ENCODE measurements at regions not wholly inside any gene's neighbourhood (a gene's known extent, or its start where the extent isn't known, plus 50 kb on each side); places are given as distances from the start of the nearest gene placed in this dataset.

GRCh38 chr11:38254913-38255312, 1656.9 kb upstream of the RAG2 start:
- DNase-seq (ENCODE audit: low spot score) = no peak
- Mint-ChIP-seq H3K27ac (no peak overlapping the region), H3K4me3 (no peak overlapping the region), H3K27me3 (ENCODE audit: low read depth) (peaks cover 3% of the 10 kb centered on the region), H3K36me3 (peaks cover 35% of the 10 kb centered on the region), H3K9me3 (peaks cover 59% of the 10 kb centered on the region), H3K4me1 (peaks cover 3% of the 10 kb centered on the region; the same call in 1 of the 2 replicates)
- TF ChIP-seq OVOL2 (CRISPR knock-in tag; IDR thresholded peaks at IDR 0.05; ENCODE audit: borderline replicate concordance) (no peak), CTCF (IDR thresholded peaks at IDR 0.05) (no peak), PRDM15 (CRISPR knock-in tag; IDR thresholded peaks at IDR 0.05) (no peak), ZNF281 (CRISPR knock-in tag; IDR thresholded peaks at IDR 0.05) (no peak), ZNF396 (CRISPR knock-in tag; IDR thresholded peaks at IDR 0.05; ENCODE audit: borderline replicate concordance) (no peak), ZMAT4 (CRISPR knock-in tag; IDR thresholded peaks at IDR 0.05) (no peak), CREB1 (CRISPR knock-in tag; IDR thresholded peaks at IDR 0.05) (no peak), ZNF671 (CRISPR knock-in tag; IDR thresholded peaks at IDR 0.05) (no peak), CBFB (CRISPR knock-in tag; IDR thresholded peaks at IDR 0.05; ENCODE audit: low read depth) (no peak), IRF1 (CRISPR knock-in tag; IDR thresholded peaks at IDR 0.05) (no peak), ATF1 (CRISPR knock-in tag; IDR thresholded peaks at IDR 0.05) (no peak), ZBTB43 (CRISPR knock-in tag; IDR thresholded peaks at IDR 0.05) (no peak), NR2C2 (CRISPR knock-in tag; IDR thresholded peaks at IDR 0.05) (no peak), NFE2L1 (CRISPR knock-in tag; IDR thresholded peaks at IDR 0.05) (no peak), ATF6 (CRISPR knock-in tag; IDR thresholded peaks at IDR 0.05) (no peak), USF2 (CRISPR knock-in tag; IDR thresholded peaks at IDR 0.05) (no peak), CDX4 (CRISPR knock-in tag; IDR thresholded peaks at IDR 0.05; ENCODE audit: borderline replicate concordance) (no peak), USF1 (CRISPR knock-in tag; IDR thresholded peaks at IDR 0.05) (no peak), MAX (CRISPR knock-in tag; IDR thresholded peaks at IDR 0.05) (no peak), RORB (CRISPR knock-in tag; IDR thresholded peaks at IDR 0.05) (no peak)
- no peak for ATAC-seq
- CTCF ChIA-PET = no interaction called here
- POLR2A ChIA-PET = no interaction called here

All from WTC11 (cell line).